DMS79 (cell line): ENCODE measurements at regions not wholly inside any gene's neighbourhood (a gene's known extent, or its start where the extent isn't known, plus 50 kb on each side); places are given as distances from the start of the nearest gene placed in this dataset.
"Not testable (repeated sequence)": the region's sequence is repeated elsewhere in the genome, so short reads cannot be mapped to it uniquely, and the experiment has no call there.

ENCODE experiments used
- DNase-seq: peaks from one replicate; lab custom pipeline; 2025; lab: John Stamatoyannopoulos, UW

DNA sequence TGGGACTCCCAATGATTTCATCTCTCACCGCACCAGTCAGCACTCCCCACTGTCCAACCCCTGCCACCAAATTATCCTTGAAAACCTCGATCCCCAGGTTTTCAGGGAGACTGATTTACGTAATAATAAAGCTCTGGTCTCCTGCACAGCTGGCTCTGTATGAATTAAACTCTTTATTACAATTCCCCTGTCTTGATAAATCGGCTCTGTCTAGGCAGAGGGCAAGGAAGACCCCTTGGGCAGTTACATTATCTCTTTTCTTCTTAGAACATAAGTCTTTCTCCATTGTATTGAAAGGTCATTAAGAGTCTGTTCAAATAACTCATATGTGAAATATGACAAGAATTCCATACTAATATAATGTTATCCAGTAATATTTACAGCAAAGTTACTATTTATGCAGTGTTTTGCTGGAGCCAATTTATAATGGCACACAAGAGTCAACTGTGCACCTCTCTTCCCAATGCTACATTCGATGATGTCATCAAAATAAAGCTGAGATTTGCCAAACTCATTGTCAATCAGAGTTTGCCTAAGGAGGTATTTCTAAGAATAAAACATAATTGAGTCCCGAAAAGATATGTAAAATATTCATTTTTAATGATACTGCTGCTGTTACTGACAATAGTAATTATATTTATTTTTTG lies 1297.2 kb upstream of the LRRTM3 start:
- no peak for DNase-seq

DNA sequence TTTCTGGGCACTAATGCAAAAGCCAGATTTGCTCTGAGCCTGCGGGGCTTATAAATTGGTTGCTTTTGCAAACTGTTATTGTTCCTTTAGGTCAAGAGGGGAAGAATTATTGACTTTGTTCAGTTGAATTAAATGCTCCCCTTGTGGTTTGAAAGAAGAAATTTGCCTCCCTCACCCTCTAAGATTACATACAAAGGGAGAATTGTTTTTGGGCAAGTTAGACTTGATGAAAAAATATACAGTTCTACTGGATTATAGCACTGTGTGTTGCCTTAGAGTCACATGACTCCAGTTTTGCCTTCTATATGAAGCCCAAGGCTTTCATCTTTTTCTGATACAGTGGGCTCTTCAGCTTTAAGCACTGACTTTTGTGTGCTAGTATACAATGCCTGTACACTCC lies 1265.8 kb upstream of the LRRTM3 start:
- no peak for DNase-seq

DNA sequence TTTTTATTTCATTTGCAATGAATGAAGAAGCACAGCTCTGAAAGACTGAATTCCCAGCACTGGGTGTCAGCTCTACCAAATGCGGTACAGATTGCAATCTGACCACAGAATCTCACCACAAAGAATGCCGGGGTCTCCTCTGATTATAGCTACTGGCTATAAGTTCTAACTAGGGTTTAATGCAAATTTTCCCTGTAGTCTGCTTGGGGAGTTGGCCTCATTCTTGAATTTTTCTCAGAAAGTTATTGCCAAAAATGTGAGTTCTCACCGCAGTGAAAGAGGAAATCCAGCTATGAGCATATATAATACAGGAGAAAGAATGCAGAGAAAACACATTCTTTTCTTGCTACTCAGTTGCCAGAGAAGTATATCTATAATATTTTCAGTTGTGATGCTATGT lies 1255.7 kb upstream of the LRRTM3 start:
- no peak for DNase-seq

DNA sequence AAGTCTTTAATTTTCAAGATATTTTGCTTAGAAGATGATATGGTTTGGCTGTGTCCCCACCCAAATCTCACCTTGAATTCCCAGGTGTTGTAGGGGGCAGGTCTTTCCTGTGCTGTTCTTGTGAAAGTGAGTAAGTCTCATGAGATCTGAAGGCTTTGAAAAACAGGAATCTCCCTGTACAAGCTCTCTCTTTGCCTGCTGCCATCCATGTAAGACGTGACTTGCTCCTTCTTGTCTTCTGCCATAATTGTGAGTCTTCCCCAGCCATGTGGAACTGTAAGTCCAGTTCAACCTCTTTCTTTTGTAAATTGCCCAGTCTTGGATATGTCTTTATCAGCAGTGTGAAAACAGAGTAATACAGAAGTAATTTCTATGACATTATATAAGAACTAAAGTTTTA lies 1255.2 kb upstream of the LRRTM3 start:
- DNase-seq = not testable (repeated sequence)

DNA sequence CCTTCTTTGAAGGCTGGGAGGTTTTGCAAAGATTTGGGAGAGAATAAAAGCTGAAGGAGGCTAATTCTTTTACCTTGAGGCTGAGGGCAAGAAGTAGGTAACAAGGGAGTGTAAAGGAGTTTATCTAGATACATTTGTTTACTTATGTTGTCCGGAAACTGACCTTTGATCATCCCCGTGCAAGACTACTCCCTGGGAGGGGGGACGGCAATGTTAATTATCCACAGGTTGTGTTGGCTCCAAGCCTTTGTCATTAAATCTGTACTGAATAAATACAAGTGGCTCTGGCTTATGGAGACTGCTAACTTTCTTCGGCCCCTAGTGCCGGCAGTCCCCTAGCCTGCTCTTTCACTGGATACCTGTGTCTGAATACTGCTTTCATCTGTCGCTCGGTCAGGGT lies 1250.6 kb upstream of the LRRTM3 start:
- no peak for DNase-seq

DNA sequence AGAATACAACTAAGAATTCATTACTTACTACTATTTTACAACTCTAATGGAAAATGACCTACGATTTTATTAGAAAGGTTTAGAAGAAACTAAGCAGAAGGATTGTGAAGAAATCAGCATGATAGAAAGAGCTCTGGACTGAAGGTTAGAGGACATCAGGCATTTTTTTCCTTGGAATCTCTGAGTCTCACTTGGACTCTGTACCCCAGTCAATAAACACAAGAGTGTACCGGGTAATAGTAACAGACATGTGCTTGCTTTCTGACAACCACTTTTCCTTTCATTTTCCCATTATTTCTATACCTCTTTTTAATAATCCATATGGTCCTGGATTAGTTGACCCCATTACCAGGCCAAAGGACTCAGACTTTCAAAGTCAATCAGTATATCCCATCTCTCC lies 1240.9 kb upstream of the LRRTM3 start:
- DNase-seq = no peak

DNA sequence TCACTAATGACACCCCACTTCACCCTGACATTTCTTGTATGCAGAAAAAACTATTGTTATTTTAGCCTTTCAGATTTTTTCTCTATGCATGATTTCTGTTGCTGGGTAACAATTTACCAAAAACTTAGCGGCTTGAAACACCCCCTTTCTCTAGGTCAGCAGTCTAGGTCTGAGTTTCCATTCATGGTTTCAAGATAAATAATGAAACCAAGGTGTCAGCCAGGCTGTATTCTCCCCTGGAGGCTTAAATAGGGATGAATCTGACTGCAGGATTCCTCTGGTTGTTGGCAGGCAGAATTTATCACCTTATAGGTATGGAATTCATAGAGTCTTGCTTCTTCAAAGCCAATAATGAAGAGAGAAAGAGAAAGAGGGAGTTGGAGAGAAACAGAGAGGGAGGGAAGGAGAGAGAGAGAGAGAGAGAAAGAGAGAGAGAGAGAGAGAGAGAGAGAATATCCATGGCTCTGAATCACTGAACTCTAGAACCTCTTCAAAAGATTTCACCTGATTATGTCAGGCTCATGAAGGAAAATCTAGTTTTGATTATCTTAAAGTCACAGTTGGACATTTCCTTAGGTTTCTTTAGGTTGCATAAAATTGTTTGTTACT lies 1224.6 kb upstream of the LRRTM3 start:
- no peak for DNase-seq

DNA sequence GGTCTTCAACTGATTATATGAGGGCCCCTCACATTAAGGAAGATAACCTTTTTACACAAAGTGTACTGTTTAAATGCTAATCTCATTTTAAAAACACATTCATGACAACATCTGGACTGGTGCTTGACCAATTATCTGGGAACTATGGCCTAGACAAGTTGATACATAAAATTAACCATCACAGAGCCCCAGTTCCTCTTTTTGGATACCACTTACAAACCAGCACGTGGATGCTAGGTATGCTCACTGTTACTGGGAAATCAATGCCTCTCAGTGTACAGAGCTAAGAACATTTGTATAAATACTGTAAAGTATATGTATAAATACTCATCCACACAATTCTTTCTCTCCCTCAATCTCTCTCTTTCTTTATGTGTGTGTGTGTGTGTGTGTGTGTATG lies 1217.8 kb upstream of the LRRTM3 start:
- no peak for DNase-seq

DNA sequence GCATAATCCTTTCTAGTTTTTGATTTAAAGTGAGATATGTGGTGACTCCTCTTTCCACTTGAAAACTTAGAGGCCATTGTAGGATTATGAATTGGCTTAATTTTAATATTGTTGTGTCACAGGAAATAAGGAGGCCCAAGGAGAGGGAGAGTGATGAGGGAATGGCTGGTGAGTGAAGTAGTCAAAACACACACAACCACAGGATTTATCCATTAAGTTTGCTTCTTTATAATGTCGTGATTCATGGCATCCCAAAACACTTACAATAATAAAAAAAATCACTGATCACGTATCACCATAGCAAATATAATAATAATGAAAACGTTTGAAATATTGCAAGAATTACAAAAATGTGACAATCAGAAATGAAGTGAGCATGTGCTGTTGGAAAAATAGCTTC lies 1215.5 kb upstream of the LRRTM3 start:
- DNase-seq = no peak

DNA sequence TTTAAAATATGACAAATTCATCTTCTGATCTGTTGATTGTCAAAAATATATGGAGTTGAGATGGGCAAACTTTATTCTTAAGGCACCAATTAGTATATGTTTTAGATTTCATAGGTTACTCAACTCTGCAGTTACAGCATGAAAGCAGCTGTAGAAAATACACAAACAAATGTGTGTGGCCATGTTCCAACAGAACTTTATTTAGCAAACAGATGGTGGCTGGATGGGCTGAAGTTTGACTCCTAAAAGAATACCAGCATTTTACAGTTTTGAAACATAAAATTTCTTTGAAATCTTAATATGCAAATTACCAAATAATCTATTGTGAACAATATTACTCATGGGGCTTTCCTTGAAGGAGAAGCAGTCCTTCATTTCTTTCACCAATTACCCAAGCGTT lies 1206.0 kb upstream of the LRRTM3 start:
- no peak for DNase-seq

DNA sequence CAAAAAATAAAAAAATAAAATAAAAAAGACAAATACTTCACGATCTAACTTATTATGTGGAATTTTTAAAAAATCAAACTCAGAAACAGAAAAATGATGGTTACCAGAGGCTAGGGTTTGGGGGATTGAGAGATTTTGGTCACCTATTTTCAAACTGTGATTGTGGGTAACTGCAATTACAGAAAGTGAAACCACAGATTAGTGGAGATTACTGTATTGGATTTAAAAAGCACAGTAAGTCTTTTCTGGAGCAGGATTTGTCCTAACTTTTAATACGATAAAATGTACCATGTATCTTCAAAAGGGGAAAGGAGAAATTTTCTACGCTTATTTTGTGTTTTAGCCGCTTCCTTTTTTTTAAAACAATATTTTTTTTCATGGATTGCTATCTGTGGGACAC lies 1204.9 kb upstream of the LRRTM3 start:
- DNase-seq = no peak

DNA sequence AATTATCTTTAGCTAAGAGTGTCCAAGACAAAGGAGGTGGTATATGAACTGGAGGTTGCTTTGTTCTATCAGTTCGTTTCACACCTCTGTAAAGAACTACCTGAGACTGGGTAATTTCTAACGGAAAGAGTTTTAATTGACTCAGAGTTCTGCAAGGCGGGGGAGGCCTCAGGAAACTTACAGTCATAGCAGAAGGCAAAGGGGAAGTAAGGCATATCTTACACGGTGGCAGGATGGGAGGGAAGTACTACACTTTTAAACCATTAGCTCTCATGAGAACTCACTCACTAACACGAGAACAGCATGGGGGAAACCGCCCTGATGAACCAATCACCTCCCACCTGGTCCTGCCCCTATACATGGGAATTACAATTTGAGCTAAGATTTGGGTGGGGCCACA lies 1202.3 kb upstream of the LRRTM3 start:
- no peak for DNase-seq

DNA sequence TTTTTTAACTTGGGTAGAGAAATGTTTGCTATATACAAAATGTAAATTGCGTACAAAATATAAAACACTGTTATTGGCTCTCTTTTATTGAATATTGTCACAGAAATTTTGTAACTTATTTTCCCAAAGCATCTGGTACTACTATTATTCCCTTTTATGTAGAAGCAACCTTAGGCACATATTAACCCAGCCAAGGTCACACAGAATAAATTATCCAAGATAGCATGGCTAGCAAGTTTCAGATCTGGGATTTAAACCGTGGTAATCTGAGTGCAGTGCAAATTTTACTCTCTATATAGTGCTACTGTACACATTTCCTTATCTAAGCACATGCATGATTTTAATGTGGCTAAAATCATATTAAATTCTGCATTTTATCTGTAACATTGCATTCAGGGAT lies 1190.5 kb upstream of the LRRTM3 start:
- DNase-seq = no peak

DNA sequence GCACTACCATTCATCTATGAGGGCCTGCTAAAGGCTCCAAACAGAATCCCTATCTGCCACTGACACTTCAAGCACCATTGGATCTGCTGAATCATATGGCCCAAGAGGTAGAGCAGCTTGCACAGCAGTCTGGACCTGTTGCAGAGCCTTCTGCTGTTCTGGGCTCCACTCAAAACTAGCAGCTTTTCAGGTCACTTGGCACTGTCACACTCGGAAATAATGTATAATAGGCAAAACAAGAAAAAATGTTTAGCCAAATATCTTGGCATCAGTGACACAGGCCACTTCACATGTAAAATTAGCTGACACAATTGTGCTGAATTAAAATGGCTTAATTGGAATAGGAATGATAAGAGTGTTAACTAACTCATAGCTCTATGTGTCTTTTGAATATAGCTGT lies 1182.9 kb upstream of the LRRTM3 start:
- no peak for DNase-seq

DNA sequence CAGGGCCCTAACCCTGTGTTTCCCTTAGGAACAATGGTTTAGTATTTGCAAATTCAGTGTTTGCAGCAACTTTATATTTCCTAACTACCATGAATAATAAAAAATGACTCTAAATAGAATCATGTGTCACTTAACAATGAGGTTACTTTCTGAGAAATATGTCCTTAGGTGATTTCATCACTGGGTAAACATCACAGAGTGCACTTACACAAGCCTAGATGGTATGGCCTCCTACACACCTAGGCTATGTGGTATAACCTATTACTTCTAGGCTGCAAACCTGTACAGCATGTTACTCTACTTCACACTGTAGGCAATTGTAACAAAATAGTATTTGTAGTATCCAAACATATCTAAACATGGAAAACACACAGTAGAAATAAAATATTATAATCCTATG lies 1174.6 kb upstream of the LRRTM3 start:
- DNase-seq = no peak

DNA sequence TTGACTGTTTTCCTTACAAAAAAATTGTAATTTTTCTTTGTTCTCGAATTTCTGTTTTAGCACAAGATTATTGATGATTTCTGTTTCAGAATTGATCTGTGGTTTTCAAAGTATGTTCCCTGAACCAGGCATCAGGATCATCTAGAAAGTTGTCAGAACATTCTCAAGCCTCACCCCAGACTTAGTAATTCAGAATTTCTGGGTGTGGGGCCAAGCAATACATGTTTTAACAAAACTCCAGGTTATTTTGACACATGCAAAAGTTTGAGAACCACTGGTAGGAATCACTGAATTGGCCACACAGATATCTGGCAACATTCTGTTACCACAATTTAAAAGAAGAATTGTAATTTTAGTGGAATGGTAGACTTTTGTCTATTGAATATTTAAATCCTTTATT lies 1173.9 kb upstream of the LRRTM3 start:
- DNase-seq = no peak

DNA sequence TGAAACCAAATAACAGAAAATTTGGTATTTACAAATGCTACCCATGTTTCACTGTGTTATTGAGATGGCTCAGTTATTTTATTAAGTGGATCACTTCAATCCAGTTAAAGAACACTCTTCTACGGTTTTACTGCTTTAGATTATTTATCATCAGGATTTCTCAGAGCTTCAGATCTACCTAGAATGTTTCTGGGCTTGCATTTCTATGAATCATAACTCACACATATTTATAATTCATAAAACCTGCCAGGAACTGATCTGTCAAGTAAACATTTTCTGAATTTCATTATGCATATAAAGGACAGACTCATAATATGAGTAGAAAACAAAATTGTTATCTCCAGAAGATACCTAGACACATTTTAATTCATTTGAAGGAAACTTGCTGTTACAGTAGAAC lies 1172.3 kb upstream of the LRRTM3 start:
- no peak for DNase-seq

DNA sequence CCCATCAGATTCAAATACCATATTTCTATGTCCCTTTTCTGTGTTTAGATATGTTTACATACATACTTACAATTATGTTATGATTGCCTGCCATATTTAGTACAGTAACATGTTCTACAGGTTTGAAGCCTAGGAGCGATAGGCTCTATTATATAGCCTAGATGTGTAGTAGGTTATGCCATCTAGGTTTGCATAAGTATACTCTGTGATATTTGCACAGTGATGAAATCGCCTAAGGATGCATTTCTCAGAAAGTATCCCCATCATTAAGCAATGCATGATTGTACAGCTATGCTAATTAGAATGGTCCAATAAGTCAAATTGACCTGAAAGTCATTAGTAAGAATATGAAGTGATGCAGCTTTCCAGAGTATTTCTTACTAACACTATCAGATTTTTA lies 1171.7 kb upstream of the LRRTM3 start:
- no peak for DNase-seq

DNA sequence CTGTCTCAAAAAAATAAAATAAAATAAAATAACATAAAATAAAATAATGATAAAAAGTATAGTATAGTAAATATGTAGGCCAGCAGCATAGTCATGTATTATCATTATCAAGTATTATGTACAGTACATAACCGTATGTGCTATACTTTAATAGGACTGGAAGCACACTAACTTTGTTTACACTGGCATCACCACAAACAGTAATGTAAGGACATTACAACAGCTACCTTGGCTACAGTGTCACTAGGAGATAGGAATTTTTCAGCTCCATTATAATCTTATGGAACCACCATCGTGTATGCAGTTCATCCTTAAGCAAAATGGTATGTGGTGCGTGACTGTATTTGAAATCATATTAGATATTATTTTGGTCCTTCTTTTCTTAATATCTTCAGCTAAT lies 1163.5 kb upstream of the LRRTM3 start:
- DNase-seq = no peak

DNA sequence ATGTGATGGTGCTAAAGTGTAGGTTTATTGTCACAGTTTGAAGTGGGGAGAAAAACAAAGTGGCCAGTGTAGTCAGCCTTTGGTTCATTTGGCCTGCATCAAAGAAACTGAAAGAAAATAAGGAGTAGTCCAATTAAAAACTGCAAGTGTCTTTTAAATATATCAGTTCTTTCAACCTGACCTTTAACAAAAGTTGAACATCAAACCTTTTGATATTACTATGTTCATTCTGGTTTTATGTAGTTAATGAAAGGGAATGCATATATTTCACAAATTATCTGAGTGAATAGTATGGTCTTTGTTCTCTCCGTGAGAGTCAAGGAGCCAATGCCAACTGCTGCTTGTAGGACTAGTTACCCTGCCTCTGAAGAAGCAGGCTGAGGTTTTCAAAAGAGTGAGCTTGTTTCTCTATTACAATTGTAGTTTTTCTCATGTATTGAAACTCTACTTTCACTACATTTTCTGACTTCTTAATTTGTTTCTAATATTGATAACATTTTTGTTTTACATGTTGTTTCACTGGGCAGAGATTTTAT lies 1160.8 kb upstream of the LRRTM3 start:
- no peak for DNase-seq

DNA sequence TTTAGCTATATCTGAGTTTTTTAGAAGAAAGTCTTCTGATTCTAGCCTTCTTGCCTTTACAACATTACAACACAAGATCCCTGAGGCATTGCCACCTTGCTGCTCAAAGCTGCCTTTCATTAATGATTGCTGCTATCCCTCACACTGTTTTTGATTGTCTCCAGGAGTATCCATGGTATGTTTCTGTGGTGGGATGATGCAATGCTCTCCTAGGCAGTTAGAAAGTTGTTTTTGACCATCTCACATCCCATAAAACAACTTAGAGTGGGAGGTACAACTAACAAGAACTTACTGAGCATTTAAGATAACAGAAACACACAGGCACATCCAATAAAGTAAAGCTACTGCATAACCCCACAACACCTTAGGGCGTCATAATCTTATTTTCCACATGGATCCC lies 1156.0 kb upstream of the LRRTM3 start:
- DNase-seq = no peak

DNA sequence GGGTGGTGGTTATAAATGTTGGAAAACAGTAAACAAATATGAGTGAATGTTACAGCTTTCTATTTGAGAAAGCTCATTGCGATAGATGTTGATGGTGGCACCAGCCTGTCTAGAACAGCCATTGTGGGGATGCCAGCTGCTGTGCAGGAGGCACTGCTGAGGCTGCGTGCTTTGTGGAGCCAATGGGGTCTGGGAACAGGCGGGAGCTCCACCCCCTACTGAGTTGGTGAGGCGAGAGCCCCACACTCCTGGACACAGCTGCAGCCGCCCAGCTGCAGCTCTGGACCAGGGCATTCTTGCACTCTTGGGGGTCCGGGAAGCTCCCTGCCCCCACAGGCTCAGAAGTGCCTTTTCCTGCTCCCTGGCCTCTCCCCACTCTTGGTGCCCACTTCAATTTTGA lies 1147.1 kb upstream of the LRRTM3 start:
- no peak for DNase-seq

DNA sequence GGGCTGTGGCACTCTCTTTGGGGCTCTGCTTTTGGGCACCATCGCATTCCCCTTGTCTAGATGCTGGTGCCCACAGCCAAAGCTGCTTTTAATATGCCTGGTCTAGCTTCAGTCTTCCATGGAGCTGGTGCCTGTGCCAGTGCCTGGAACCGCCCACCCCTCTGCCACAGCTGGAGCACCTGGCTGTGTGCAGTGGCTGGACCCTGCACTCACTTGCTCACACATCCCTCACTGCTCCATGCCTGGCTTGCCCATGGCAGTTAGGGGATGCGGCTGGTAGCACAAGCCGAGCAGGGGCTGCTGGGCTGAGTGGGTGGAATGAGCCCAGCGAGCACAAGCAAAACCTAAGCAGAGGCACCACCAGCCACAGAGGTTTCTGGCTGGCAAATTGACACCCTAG lies 1145.9 kb upstream of the LRRTM3 start:
- DNase-seq = no peak

DNA sequence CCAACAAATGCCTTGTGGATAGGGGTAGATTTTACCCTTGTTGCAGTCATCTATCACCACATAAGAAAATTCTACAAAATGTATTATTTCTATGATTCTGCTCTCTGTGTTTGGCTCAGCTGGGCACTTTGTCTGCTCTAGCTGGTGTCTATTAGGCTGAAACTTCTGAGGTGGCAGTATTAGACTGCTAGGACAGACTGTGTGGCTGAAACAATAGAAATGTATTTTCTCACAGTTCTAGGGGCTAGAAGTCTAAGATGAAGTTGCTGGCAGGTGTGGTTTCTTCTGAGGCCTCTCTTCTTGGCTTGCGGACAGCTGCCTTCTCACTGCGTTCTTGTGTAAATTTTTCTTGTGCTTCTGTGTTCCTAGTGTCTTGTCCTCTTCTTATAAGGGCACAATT lies 1139.6 kb upstream of the LRRTM3 start:
- DNase-seq = no peak
